Astrocyte (in vitro differentiated cells and primary cell): ENCODE measurements at regions not wholly inside any gene's neighbourhood (a gene's known extent, or its start where the extent isn't known, plus 50 kb on each side); places are given as distances from the start of the nearest gene placed in this dataset.

Experiments
- DNase-seq: peaks from one replicate; pipeline ENCODE4 v3.0.0-alpha.2; 2010; ENCODE audit warnings: low read depth
- FAIRE-seq: peaks from 2 replicates; lab custom pipeline; 2011; peaks lifted over from hg19 to GRCh38; lab: Jason Lieb, UNC
- H2AFZ ChIP-seq: 2 replicates; pipeline ENCODE4 v1.6.0; 2012; ENCODE audit warnings: low read depth, low read length, inconsistent platforms
- H3K27ac ChIP-seq: 2 replicates; pipeline ENCODE4 v1.5.1; 2011; ENCODE audit warnings: low read depth, low read length, inconsistent platforms
- H3K27me3 ChIP-seq: 2 replicates; pipeline ENCODE4 v1.6.0; 2011; ENCODE audit warnings: low read length, inconsistent platforms; ENCODE audit not compliant: insufficient read depth
- H3K36me3 ChIP-seq: 2 replicates; pipeline ENCODE4 v1.5.1; 2011; ENCODE audit warnings: low read length, inconsistent platforms; ENCODE audit not compliant: insufficient read depth
- H3K4me1 ChIP-seq: 2 replicates; pipeline ENCODE4 v1.5.1; 2011; ENCODE audit warnings: low read length, inconsistent platforms; ENCODE audit not compliant: insufficient read depth
- H3K4me2 ChIP-seq: 2 replicates; pipeline ENCODE4 v1.6.0; 2012; ENCODE audit warnings: low read length, inconsistent platforms
- H3K4me3 ChIP-seq: 2 replicates; pipeline ENCODE4 v1.5.1; 2011; ENCODE audit warnings: low read depth, mild to moderate bottlenecking, low read length, inconsistent platforms; ENCODE audit not compliant: insufficient read depth
- H3K79me2 ChIP-seq: 2 replicates; pipeline ENCODE4 v1.6.0; 2012; ENCODE audit warnings: mild to moderate bottlenecking, low read length, inconsistent platforms; ENCODE audit not compliant: insufficient read depth
- H3K9ac ChIP-seq: 2 replicates; pipeline ENCODE4 v1.6.0; 2012; ENCODE audit warnings: mild to moderate bottlenecking, low read length, inconsistent platforms
- H3K9me3 ChIP-seq: 2 replicates; pipeline ENCODE4 v1.5.1; 2012; ENCODE audit warnings: low read depth, mild to moderate bottlenecking, low read length, inconsistent platforms; ENCODE audit not compliant: insufficient read depth
- H4K20me1 ChIP-seq: 2 replicates; pipeline ENCODE4 v1.6.0; 2012; ENCODE audit warnings: low read length, inconsistent platforms; ENCODE audit not compliant: insufficient read depth
- H3K27ac Mint-ChIP-seq: one replicate; pipeline ENCODE4 v1.8.0; 2021; ENCODE audit warnings: mild to moderate bottlenecking, mixed read lengths; ENCODE audit not compliant: unreplicated experiment
- H3K27me3 Mint-ChIP-seq: one replicate; pipeline ENCODE4 v1.8.0; 2021; ENCODE audit warnings: low read depth, mixed read lengths; ENCODE audit not compliant: unreplicated experiment
- H3K36me3 Mint-ChIP-seq: one replicate; pipeline ENCODE4 v1.8.0; 2021; ENCODE audit warnings: low read depth, mixed read lengths; ENCODE audit not compliant: unreplicated experiment
- H3K4me1 Mint-ChIP-seq: one replicate; pipeline ENCODE4 v1.8.0; 2021; ENCODE audit warnings: low read depth, mixed read lengths; ENCODE audit not compliant: unreplicated experiment
- H3K4me3 Mint-ChIP-seq: one replicate; pipeline ENCODE4 v1.8.0; 2021; ENCODE audit warnings: mild to moderate bottlenecking, moderate library complexity, mixed read lengths; ENCODE audit not compliant: unreplicated experiment
- H3K9me3 Mint-ChIP-seq: one replicate; pipeline ENCODE4 v1.8.0; 2021; ENCODE audit warnings: mild to moderate bottlenecking, mixed read lengths; ENCODE audit not compliant: unreplicated experiment
- EZH2 ChIP-seq: IDR thresholded peaks from 2 replicates; pipeline ENCODE4 v1.6.1; 2012; ENCODE audit warnings: mild to moderate bottlenecking, low read length, inconsistent platforms; ENCODE audit not compliant: insufficient read depth
- TF ChIP-seq, protein P1 (sequence below): IDR thresholded peaks from 2 replicates; pipeline ENCODE4 v1.5.1; 2011; ENCODE audit warnings: low read depth, mild to moderate bottlenecking, inconsistent platforms, low read length, moderate library complexity; ENCODE audit not compliant: insufficient read depth

DNA sequence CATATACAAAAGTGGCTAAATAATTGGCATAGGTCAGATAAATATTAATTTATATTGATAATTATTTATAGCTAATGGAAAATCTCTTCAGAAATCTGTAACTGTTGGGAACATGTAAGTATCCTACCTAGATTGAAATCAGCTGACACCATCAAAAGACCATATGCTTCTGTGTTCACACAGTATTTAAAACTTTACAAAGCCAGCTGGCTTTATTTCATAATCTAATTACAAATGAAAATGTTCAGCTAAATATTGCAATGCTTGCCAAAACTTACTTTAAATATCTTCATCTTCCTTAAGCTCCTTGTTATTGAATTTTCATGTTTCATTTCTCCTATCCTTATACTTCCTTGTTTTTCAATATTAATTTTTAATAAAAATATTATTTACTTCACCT is 190.9 kb upstream of the DOK6 start:
- no peaks in the 10 kb centered on the region for H3K27me3 ChIP-seq
- H3K4me1 Mint-ChIP-seq: no peaks in the 10 kb centered on the region
- H3K79me2 ChIP-seq: no peaks in the 10 kb centered on the region
- no peak for FAIRE-seq
- no peak overlapping the region for H3K4me3 Mint-ChIP-seq
- H3K4me1 ChIP-seq: no peaks in the 10 kb centered on the region
- H3K4me2 ChIP-seq: no peak overlapping the region
- H4K20me1 ChIP-seq: no peaks in the 10 kb centered on the region
- H3K36me3 Mint-ChIP-seq: no peaks in the 10 kb centered on the region
- TF ChIP-seq, protein P1, sequence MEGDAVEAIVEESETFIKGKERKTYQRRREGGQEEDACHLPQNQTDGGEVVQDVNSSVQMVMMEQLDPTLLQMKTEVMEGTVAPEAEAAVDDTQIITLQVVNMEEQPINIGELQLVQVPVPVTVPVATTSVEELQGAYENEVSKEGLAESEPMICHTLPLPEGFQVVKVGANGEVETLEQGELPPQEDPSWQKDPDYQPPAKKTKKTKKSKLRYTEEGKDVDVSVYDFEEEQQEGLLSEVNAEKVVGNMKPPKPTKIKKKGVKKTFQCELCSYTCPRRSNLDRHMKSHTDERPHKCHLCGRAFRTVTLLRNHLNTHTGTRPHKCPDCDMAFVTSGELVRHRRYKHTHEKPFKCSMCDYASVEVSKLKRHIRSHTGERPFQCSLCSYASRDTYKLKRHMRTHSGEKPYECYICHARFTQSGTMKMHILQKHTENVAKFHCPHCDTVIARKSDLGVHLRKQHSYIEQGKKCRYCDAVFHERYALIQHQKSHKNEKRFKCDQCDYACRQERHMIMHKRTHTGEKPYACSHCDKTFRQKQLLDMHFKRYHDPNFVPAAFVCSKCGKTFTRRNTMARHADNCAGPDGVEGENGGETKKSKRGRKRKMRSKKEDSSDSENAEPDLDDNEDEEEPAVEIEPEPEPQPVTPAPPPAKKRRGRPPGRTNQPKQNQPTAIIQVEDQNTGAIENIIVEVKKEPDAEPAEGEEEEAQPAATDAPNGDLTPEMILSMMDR: no peak
- TF ChIP-seq EZH2: no peak
- no peak overlapping the region for H3K4me3 ChIP-seq
- no peak overlapping the region for H2AFZ ChIP-seq
- H3K27ac Mint-ChIP-seq: no peak overlapping the region
- H3K9me3 ChIP-seq: no peaks in the 10 kb centered on the region
- no peak for DNase-seq
- H3K9me3 Mint-ChIP-seq: no peaks in the 10 kb centered on the region
- no peak overlapping the region for H3K27ac ChIP-seq
- no peaks in the 10 kb centered on the region for H3K36me3 ChIP-seq
- no peaks in the 10 kb centered on the region for H3K27me3 Mint-ChIP-seq
- no peak overlapping the region for H3K9ac ChIP-seq

DNA sequence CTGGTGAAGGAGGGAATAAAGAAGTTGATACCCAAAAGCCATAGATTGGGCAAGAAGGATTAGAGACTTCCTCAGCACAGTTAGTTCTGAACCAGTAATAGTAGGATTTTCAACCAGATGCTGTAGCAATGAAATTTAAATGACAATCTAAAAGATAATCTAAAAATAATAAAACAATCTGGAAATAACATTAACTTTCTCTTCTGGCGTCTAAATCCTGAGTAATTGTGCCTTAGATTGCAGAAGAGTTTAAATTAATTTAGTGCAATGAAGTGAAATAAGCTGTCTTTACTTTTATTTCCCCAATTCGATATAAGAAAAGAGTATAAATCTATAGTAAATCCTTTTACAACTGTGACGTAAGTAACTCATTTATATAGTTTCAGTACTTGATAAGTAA is 186.8 kb upstream of the DOK6 start:
- H2AFZ ChIP-seq: no peak overlapping the region
- no peaks in the 10 kb centered on the region for H4K20me1 ChIP-seq
- no peaks in the 10 kb centered on the region for H3K4me1 ChIP-seq
- H3K4me2 ChIP-seq: no peak overlapping the region
- Mint-ChIP-seq H3K4me3 (no peak overlapping the region), H3K27ac (no peak overlapping the region), H3K27me3 (no peaks in the 10 kb centered on the region), H3K36me3 (no peaks in the 10 kb centered on the region), H3K4me1 (no peaks in the 10 kb centered on the region), H3K9me3 (no peaks in the 10 kb centered on the region)
- H3K9ac ChIP-seq: no peak overlapping the region
- H3K4me3 ChIP-seq: no peak overlapping the region
- H3K9me3 ChIP-seq: no peaks in the 10 kb centered on the region
- H3K27ac ChIP-seq: no peak overlapping the region
- no peak for FAIRE-seq
- H3K27me3 ChIP-seq: no peaks in the 10 kb centered on the region
- H3K79me2 ChIP-seq: no peaks in the 10 kb centered on the region
- TF ChIP-seq, protein P1: no peak
- TF ChIP-seq EZH2: no peak
- DNase-seq: no peak
- H3K36me3 ChIP-seq: no peaks in the 10 kb centered on the region

DNA sequence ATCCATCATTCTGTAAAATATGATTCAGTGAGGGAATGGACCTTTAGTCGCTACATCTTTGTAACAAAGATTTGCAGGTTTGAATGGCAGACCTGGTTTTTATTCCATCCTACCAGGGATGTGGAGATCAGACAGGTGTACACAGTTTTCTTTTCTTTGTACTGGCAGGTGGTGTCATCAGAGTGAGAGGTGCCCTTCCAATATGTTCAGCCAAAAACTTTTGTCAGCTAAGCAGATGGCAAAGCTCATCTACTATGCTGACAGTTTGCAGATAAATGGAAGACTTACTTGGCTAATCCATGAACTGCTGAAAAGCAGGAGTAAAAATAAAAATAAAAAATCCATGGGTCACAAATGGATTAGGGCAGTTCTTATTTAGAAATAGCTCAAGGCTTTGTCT is 185.5 kb upstream of the DOK6 start:
- no peaks in the 10 kb centered on the region for H3K36me3 Mint-ChIP-seq
- Histone ChIP-seq H3K4me1 (no peaks in the 10 kb centered on the region), H3K27me3 (no peaks in the 10 kb centered on the region), H3K9ac (no peak overlapping the region), H3K4me2 (no peak overlapping the region), H3K9me3 (no peaks in the 10 kb centered on the region), H3K27ac (no peak overlapping the region), H3K4me3 (no peak overlapping the region), H2AFZ (no peak overlapping the region), H3K36me3 (no peaks in the 10 kb centered on the region), H4K20me1 (no peaks in the 10 kb centered on the region), H3K79me2 (no peaks in the 10 kb centered on the region)
- H3K9me3 Mint-ChIP-seq: no peaks in the 10 kb centered on the region
- no peaks in the 10 kb centered on the region for H3K27me3 Mint-ChIP-seq
- no peak overlapping the region for H3K4me3 Mint-ChIP-seq
- TF ChIP-seq, protein P1: no peak
- TF ChIP-seq EZH2: no peak
- no peaks in the 10 kb centered on the region for H3K4me1 Mint-ChIP-seq
- DNase-seq (no peak), FAIRE-seq (no peak)
- no peak overlapping the region for H3K27ac Mint-ChIP-seq
